ENCODE measurements at regions not wholly inside any gene's neighbourhood (a gene's known extent, or its start where the extent isn't known, plus 50 kb on each side); places are given as distances from the start of the nearest gene placed in this dataset.

GRCh38 chr21:39108291-39109162 is 74.7 kb downstream of the PSMG1 start:
- Histone ChIP-seq H3K4me1 (ENCODE audit: insufficient read depth, low read length) (no peaks in the 10 kb centered on the region), H3K27ac (ENCODE audit: low read length) (no peak overlapping the region), H2AFZ (ENCODE audit: low read depth, low read length) (no peak overlapping the region), H3K79me2 (ENCODE audit: insufficient read depth, low read length) (no peaks in the 10 kb centered on the region), H3K4me3 (ENCODE audit: low read depth in 1 of 2, low read length in 2 of 2) (no peak overlapping the region), H3K9ac (ENCODE audit: low read depth, low read length) (no peak overlapping the region), H3K9me3 (ENCODE audit: insufficient read depth, low read length, severe bottlenecking) (peaks cover 2% of the 10 kb centered on the region), H4K20me1 (ENCODE audit: insufficient read depth, low read length) (no peaks in the 10 kb centered on the region), H3K36me3 (ENCODE audit: insufficient read depth, low read length) (no peaks in the 10 kb centered on the region), H3K27me3 (ENCODE audit: insufficient read depth, low read length, poor library complexity) (no peaks in the 10 kb centered on the region), H3K4me2 (ENCODE audit: insufficient read depth, low read length) (no peak overlapping the region)
- TF ChIP-seq CTCF (IDR thresholded peaks at IDR 0.05; ENCODE audit: borderline replicate concordance, extremely low read depth, low read length, poor library complexity, severe bottlenecking) = no peak
- TF ChIP-seq EZH2 (IDR thresholded peaks at IDR 0.05; ENCODE audit: borderline replicate concordance, low read depth, low read length, severe bottlenecking) = no peak
- no peak for ATAC-seq (ENCODE audit: insufficient read depth, low read depth)
- DNase-seq = no peak

- no peak overlapping the region for H2AFZ ChIP-seq (ENCODE audit: low read depth, low read length)
- H3K9me3 ChIP-seq (ENCODE audit: insufficient read depth, low read length, severe bottlenecking) = peaks cover 2% of the 10 kb centered on the region
- no peak overlapping the region for H3K27ac ChIP-seq (ENCODE audit: low read length)
- H3K4me2 ChIP-seq (ENCODE audit: insufficient read depth, low read length) = no peak overlapping the region
- no peaks in the 10 kb centered on the region for H3K36me3 ChIP-seq (ENCODE audit: insufficient read depth, low read length)
- ATAC-seq (ENCODE audit: insufficient read depth, low read depth) (no peak), DNase-seq (no peak)
- no peak overlapping the region for H3K4me3 ChIP-seq (ENCODE audit: low read depth in 1 of 2, low read length in 2 of 2)
- no peak overlapping the region for H3K9ac ChIP-seq (ENCODE audit: low read depth, low read length)
- no peaks in the 10 kb centered on the region for H3K4me1 ChIP-seq (ENCODE audit: insufficient read depth, low read length)
- no peaks in the 10 kb centered on the region for H3K79me2 ChIP-seq (ENCODE audit: insufficient read depth, low read length)
- H3K27me3 ChIP-seq (ENCODE audit: insufficient read depth, low read length, poor library complexity) = no peaks in the 10 kb centered on the region
- no peaks in the 10 kb centered on the region for H4K20me1 ChIP-seq (ENCODE audit: insufficient read depth, low read length)
- TF ChIP-seq EZH2 (IDR thresholded peaks at IDR 0.05; ENCODE audit: borderline replicate concordance, low read depth, low read length, severe bottlenecking) (no peak), CTCF (IDR thresholded peaks at IDR 0.05; ENCODE audit: borderline replicate concordance, extremely low read depth, low read length, poor library complexity, severe bottlenecking) (no peak)
These were observed 75.5 kb downstream of the PSMG1 start for GRCh38 chr21:39107739-39108138.

GRCh38 chr21:39106881-39107462 is 76.3 kb downstream of the PSMG1 start:
- no peak overlapping the region for H3K27ac ChIP-seq (ENCODE audit: low read length)
- no peak overlapping the region for H3K4me2 ChIP-seq (ENCODE audit: insufficient read depth, low read length)
- no peak for ATAC-seq (ENCODE audit: insufficient read depth, low read depth)
- H3K4me1 ChIP-seq (ENCODE audit: insufficient read depth, low read length) = no peaks in the 10 kb centered on the region
- peaks cover 2% of the 10 kb centered on the region for H3K9me3 ChIP-seq (ENCODE audit: insufficient read depth, low read length, severe bottlenecking)
- no peak overlapping the region for H2AFZ ChIP-seq (ENCODE audit: low read depth, low read length)
- DNase-seq = no peak
- TF ChIP-seq CTCF (IDR thresholded peaks at IDR 0.05; ENCODE audit: borderline replicate concordance, extremely low read depth, low read length, poor library complexity, severe bottlenecking) (no peak), EZH2 (IDR thresholded peaks at IDR 0.05; ENCODE audit: borderline replicate concordance, low read depth, low read length, severe bottlenecking) (no peak)
- H3K27me3 ChIP-seq (ENCODE audit: insufficient read depth, low read length, poor library complexity) = no peaks in the 10 kb centered on the region
- no peaks in the 10 kb centered on the region for H3K79me2 ChIP-seq (ENCODE audit: insufficient read depth, low read length)
- H3K9ac ChIP-seq (ENCODE audit: low read depth, low read length) = no peak overlapping the region
- H3K4me3 ChIP-seq (ENCODE audit: low read depth in 1 of 2, low read length in 2 of 2) = no peak overlapping the region
- no peaks in the 10 kb centered on the region for H4K20me1 ChIP-seq (ENCODE audit: insufficient read depth, low read length)
- H3K36me3 ChIP-seq (ENCODE audit: insufficient read depth, low read length) = no peaks in the 10 kb centered on the region
